ENCODE measurements at regions not wholly inside any gene's neighbourhood (a gene's known extent, or its start where the extent isn't known, plus 50 kb on each side); places are given as distances from the start of the nearest gene placed in this dataset.

- no peak for DNase-seq (ENCODE audit: low spot score)
- H3K4me3 ChIP-seq, result no peak overlapping the region
- no peaks in the 10 kb centered on the region for H3K36me3 ChIP-seq
- no peaks in the 10 kb centered on the region for H3K4me1 ChIP-seq (replicated peaks)
- intact Hi-C loops (cut with DNase I), result no loop called here
- H3K9me3 ChIP-seq, result no peaks in the 10 kb centered on the region
- WGBS, result 88% methylated on average over 4 of the region's 4 CpGs
- H3K27ac ChIP-seq, result no peak overlapping the region
- TF ChIP-seq POLR2AphosphoS5 (IDR thresholded peaks at IDR 0.05) (no peak), POLR2A (IDR thresholded peaks at IDR 0.05) (no peak), CTCF (IDR thresholded peaks at IDR 0.05) (no peak)
- H3K27me3 ChIP-seq (replicated peaks; ENCODE audit: insufficient read depth), result no peaks in the 10 kb centered on the region
Observed at GRCh38 chr17:74148446-74148845, 55.0 kb upstream of the RPL38 start.

GRCh38 chr17:74148901-74149596, 54.4 kb upstream of the RPL38 start:
- Histone ChIP-seq H3K36me3 (no peaks in the 10 kb centered on the region), H3K27me3 (replicated peaks; ENCODE audit: insufficient read depth) (no peaks in the 10 kb centered on the region), H3K4me1 (replicated peaks) (no peaks in the 10 kb centered on the region), H3K9me3 (no peaks in the 10 kb centered on the region), H3K27ac (no peak overlapping the region), H3K4me3 (no peak overlapping the region)
- intact Hi-C loops (cut with DNase I), result no loop called here
- 96% methylated on average over 7 of the region's 7 CpGs for WGBS
- no peak for TF ChIP-seq POLR2AphosphoS5 (IDR thresholded peaks at IDR 0.05)
- no peak for TF ChIP-seq POLR2A (IDR thresholded peaks at IDR 0.05)
- no peak for TF ChIP-seq CTCF (IDR thresholded peaks at IDR 0.05)
- no peak for DNase-seq (ENCODE audit: low spot score)

- no peaks in the 10 kb centered on the region for H3K9me3 ChIP-seq
- intact Hi-C loops (cut with DNase I), result no loop called here
- 68% methylated on average over 13 of the region's 13 CpGs for WGBS
- DNase-seq (ENCODE audit: low spot score), result no peak
- H3K27me3 ChIP-seq (replicated peaks; ENCODE audit: insufficient read depth), result no peaks in the 10 kb centered on the region
- no peak overlapping the region for H3K27ac ChIP-seq
- TF ChIP-seq POLR2A (IDR thresholded peaks at IDR 0.05), result no peak
- no peak for TF ChIP-seq POLR2AphosphoS5 (IDR thresholded peaks at IDR 0.05)
- no peak for TF ChIP-seq CTCF (IDR thresholded peaks at IDR 0.05)
- no peaks in the 10 kb centered on the region for H3K36me3 ChIP-seq
- no peak overlapping the region for H3K4me3 ChIP-seq
- no peaks in the 10 kb centered on the region for H3K4me1 ChIP-seq (replicated peaks)
Observed at GRCh38 chr17:74149597-74150427, 53.7 kb upstream of the RPL38 start.

- WGBS, result 73% methylated on average over 14 of the region's 14 CpGs
- Histone ChIP-seq H3K36me3 (no peaks in the 10 kb centered on the region), H3K4me1 (replicated peaks) (no peaks in the 10 kb centered on the region), H3K4me3 (no peak overlapping the region), H3K27ac (no peak overlapping the region), H3K27me3 (replicated peaks; ENCODE audit: insufficient read depth) (no peaks in the 10 kb centered on the region), H3K9me3 (no peaks in the 10 kb centered on the region)
- DNase-seq (ENCODE audit: low spot score), result no peak
- TF ChIP-seq POLR2A (IDR thresholded peaks at IDR 0.05) (no peak), POLR2AphosphoS5 (IDR thresholded peaks at IDR 0.05) (no peak), CTCF (IDR thresholded peaks at IDR 0.05) (no peak)
- intact Hi-C loops (cut with DNase I), result no loop called here
Observed at GRCh38 chr17:74150428-74151025, 53.0 kb upstream of the RPL38 start.

Data from prostate gland (tissue), 2 donors.